ENCODE measurements at regions not wholly inside any gene's neighbourhood (a gene's known extent, or its start where the extent isn't known, plus 50 kb on each side); places are given as distances from the start of the nearest gene placed in this dataset.

DNA sequence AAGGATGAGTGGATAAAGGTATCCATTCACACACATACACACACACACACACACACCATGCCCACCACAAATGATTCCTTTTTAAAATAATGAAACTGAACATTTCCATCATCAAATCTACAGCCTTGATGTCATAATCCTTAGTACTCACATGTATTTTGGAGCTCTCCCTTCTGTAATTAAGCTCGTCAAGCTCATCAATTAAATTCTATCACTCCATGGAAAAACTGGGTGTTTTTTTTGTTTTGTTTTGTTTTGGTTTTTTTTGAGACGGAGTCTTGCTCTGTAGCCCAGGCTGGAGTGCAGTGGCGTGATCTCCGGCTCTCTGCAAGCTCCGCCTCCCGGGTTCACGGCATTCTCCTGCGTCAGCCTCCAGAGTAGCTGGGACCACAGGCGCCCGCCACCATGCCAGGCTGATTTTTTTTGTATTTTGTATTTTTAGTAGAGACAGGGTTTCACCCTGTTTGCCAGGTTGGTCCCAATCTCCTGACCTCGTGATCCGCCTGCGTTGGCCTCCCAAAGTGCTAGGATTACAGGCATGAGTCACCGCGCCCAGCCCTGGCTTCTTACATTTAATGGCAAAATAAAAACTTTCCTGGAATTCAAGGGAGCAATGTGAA is 78.6 kb upstream of the RGPD4 start (continued):
- TF ChIP-seq NCOA4 (IDR thresholded peaks at IDR 0.05; ENCODE audit: partially characterized antibody) = no peak
- TF ChIP-seq GABPB1 (CRISPR knock-in tag; IDR thresholded peaks at IDR 0.05) = 0 out of 2 replicates have a peak, but pooled peaks have one; percentile 3
- TF ChIP-seq ZNF23 (CRISPR knock-in tag; IDR thresholded peaks at IDR 0.05) = no peak
- TF ChIP-seq CCAR2 (IDR thresholded peaks at IDR 0.05; ENCODE audit: low read depth, low read length) = no peak
- TF ChIP-seq ZNF764 (CRISPR knock-in tag; IDR thresholded peaks at IDR 0.05; ENCODE audit: low read depth) = no peak
- no peak for TF ChIP-seq MCM3 (IDR thresholded peaks at IDR 0.05)
- TF ChIP-seq, protein P1, sequence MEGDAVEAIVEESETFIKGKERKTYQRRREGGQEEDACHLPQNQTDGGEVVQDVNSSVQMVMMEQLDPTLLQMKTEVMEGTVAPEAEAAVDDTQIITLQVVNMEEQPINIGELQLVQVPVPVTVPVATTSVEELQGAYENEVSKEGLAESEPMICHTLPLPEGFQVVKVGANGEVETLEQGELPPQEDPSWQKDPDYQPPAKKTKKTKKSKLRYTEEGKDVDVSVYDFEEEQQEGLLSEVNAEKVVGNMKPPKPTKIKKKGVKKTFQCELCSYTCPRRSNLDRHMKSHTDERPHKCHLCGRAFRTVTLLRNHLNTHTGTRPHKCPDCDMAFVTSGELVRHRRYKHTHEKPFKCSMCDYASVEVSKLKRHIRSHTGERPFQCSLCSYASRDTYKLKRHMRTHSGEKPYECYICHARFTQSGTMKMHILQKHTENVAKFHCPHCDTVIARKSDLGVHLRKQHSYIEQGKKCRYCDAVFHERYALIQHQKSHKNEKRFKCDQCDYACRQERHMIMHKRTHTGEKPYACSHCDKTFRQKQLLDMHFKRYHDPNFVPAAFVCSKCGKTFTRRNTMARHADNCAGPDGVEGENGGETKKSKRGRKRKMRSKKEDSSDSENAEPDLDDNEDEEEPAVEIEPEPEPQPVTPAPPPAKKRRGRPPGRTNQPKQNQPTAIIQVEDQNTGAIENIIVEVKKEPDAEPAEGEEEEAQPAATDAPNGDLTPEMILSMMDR (IDR thresholded peaks at IDR 0.05 in 2 of 3, conservative IDR thresholded peaks at IDR 0.05 in 1 of 3; ENCODE audit: insufficient read depth in 2 of 3, low read depth in 1 of 3, low read length in 3 of 3) = no peak
- TF ChIP-seq RBM34 (IDR thresholded peaks at IDR 0.05; ENCODE audit: borderline replicate concordance, insufficient read depth, low read length) = no peak
- TF ChIP-seq JUND (IDR thresholded peaks at IDR 0.05; ENCODE audit: borderline replicate concordance, low read depth, low read length) = peak; percentile 56; the same call in 1 of the 2 replicates
- TF ChIP-seq JUND (tag; IDR thresholded peaks at IDR 0.05; ENCODE audit: borderline replicate concordance, low read depth, low read length) = no peak; the same call in 1 of the 3 replicates
- TF ChIP-seq POLR2AphosphoS2 (IDR thresholded peaks at IDR 0.05; ENCODE audit: low read length) = no peak
- TF ChIP-seq MNT (conservative IDR thresholded peaks at IDR 0.05) = no peak; a peak in 1 of 4 replicates
- TF ChIP-seq BRD9 (IDR thresholded peaks at IDR 0.05; ENCODE audit: low read depth, partially characterized antibody) = peak; percentile 72
- TF ChIP-seq BHLHE40 (IDR thresholded peaks at IDR 0.05; ENCODE audit: low read length) = 0 out of 2 replicates have a peak, but pooled peaks have one; percentile 25
- TF ChIP-seq EP300 (IDR thresholded peaks at IDR 0.05; ENCODE audit: low read length) = no peak
- no peak for TF ChIP-seq HES1 (IDR thresholded peaks at IDR 0.05; ENCODE audit: low read depth)
- no peak for TF ChIP-seq TAL1 (IDR thresholded peaks at IDR 0.05)
- no peak for TF ChIP-seq FOXO4 (CRISPR knock-in tag; IDR thresholded peaks at IDR 0.05)
- no peak for TF ChIP-seq NR3C1 (CRISPR knock-in tag; IDR thresholded peaks at IDR 0.05)
- TF ChIP-seq RNF2 (IDR thresholded peaks at IDR 0.05) = no peak
- TF ChIP-seq KLF16 (IDR thresholded peaks at IDR 0.05) = no peak
- no peak for TF ChIP-seq ZNF436 (CRISPR knock-in tag; IDR thresholded peaks at IDR 0.05)
- peak; percentile 39; the same call in 1 of the 2 replicates for TF ChIP-seq HCFC1 (IDR thresholded peaks at IDR 0.05; ENCODE audit: low read depth, low read length)
- no peak for TF ChIP-seq HEY1 (CRISPR knock-in tag; IDR thresholded peaks at IDR 0.05; ENCODE audit: borderline replicate concordance)
- no peak for TF ChIP-seq MECOM (CRISPR knock-in tag; IDR thresholded peaks at IDR 0.05)

Measured in K562 (cell line).